NCI-H146 (cell line): ENCODE measurements at regions not wholly inside any gene's neighbourhood (a gene's known extent, or its start where the extent isn't known, plus 50 kb on each side); places are given as distances from the start of the nearest gene placed in this dataset.
A peak's percentile ranks its signal among the peaks of the same experiment; 100 is the strongest.

Experiments
- DNase-seq: peaks from one replicate; lab custom pipeline; 2025; lab: John Stamatoyannopoulos, UW

DNA sequence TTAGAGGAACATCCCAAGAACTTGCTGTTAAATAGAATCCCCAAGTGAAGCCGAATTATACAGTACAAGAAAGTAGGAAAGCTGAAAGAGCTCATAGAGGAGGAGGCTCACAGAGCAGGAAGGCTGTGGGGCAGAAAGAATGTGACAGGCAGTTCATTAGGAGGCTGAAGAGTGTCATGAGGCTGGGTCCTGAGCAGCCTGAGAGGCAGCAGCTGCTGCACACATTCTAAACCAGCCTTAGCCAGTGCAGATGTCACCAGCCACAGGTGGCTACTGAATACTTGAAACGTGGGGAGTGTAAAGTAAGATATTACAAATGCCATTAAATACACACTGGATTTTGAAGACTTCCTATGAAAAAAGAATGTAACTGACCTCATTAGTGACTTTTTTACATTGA, 490.2 kb upstream of the KLHL29 start:
- peak; percentile 26 for DNase-seq

DNA sequence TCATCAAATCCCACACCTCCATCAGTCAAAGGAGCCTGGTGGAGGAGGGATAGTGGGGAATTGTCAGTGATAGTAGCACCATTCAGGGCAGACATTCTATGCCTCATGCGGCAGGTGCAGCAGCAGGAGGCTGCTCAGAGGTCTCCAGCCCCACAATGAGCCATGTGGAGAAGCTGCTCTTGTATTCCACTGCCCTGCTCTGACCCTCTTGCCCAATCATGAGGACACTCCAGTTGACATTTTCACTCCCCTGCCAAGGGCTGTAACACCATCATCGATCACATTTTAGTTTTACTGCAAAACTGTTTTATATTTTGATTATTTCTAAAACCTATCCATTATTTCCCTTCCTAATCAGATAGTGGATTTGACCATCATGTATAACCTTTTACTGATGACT, 487.6 kb upstream of the KLHL29 start:
- peak; percentile 84 for DNase-seq

DNA sequence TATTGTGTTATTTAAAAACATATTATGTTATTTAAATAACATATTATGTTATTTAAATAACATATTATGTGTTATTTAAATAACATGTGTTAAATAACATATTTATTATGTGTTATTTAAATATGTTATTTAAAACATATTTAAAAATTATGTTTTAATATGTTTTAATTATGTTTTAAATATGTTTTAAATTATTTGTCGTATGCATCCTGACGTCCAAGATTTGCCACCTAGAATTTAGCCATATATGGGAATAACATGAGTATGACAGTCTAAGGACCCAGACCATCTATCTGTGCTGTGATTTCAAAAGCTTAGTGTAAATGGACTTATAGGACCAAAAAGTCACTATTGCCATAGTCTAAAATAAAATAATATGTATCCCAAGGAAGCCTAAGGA, 484.3 kb upstream of the KLHL29 start:
- no peak for DNase-seq

DNA sequence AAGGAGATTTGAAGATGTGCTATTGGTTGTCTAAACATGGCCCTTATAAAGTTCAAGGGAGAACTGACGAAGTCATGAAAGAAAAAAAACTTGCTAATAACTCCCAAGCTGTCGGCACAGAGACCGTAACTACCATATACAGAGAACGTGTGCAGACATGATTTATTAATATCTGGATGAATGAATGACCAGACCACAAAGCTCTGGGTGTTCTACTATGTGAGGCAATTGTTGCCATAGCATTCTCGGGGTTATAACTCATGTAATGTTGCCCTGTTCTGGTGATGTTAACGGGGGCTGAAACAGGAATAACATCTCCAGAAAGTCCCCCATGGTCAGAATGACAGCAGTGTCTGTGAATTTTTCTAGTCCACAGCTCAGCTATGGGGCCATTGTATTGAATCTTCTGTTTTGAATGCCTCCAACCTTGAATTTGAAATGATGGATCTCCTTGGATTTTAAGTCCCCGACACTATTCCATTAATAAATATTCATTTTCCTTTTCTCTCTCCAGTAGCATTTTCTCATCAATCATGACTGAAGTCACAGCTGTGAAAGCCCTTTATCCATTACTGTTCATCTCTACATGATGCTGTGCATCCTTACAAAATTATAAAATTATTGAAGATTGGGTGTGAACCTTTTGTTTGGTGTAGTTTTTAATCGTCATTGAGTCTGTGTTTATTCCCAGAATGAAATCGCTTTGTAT, 483.4 kb upstream of the KLHL29 start:
- no peak for DNase-seq

DNA sequence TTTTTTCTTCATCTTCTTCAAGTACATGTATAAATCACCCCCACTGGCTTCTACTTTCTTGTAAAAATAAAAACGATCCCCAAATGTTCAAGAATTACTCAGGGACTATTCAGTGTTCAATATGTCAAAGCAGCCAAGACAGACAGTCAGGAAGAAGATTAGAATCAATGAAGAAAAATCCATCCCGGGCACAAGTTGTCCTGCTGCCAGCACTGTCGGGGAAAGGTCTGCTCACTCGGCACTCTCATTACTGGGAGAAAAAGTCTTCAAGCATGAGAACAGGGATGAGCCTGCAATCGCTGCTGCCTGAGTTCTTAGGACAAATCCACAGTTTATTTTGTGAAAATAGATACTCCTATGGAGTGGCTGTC, 482.8 kb upstream of the KLHL29 start:
- DNase-seq, result no peak

DNA sequence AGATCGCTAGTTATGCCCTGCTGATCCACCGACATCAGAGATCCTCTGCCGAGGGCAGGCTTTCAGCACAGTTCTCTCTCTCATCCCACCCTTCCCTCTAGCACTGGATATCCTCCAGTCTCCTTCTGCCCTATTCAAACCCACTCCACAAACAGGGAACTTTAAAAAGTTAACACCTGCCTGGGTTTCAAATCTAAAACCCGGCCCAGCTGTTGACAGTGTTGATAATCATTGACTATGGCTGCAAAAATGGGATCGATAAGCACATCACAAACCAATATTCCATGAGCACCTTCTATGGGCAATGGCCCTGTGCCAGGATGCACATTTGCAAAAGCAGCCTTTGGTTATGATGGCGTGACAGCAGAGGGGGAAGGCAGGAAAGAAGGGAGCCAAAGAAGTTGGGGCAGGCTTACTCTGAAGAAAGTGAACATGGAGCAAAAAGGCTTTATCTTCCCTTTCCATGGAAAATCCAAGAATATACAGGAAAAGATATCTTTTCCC, 482.3 kb upstream of the KLHL29 start:
- DNase-seq, result no peak

DNA sequence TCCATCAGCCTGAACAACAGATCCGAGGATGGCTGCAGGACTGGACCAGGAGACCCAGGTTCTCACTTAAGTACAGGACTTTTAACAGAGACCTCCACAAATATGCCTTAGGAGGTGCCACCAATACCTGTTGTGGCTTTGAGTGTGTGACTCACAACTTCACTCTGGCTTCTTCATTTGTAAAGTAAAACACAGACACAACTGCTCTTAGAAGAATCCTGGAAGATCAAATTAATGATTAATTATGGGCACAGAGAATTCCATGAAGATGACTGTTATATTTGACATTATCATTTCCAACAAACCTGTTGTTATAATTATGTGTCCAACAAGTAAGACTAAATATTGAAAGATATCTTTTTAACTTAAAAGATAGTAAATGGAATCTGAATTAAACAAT, 481.4 kb upstream of the KLHL29 start:
- no peak for DNase-seq

DNA sequence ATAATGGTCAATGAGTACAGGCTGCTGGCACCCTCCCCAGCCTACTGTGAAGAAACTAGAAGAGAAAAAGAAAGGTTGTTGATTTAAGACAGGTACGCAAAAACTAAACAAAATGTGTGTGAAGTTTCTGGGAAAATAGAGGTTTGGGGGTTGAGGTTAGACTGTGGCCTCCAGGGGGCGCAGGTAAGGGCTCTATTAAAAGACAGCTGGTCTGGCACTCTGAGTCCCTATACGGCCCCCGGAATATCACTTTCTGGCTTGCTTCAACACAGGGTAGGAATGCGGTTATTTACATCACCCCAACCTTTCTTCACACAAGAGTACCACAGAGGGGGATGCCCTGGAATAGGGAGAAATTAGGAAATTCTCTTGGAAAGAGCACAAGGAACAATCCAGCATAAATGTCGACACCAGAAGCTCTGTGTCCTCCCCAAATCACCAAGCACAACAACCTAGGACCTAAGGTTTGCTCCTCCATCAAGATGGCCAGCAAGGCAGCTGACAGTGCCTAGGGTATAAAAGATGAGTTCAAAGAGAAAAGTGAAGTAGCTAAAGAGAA, 480.8 kb upstream of the KLHL29 start:
- peak; percentile 44 for DNase-seq

DNA sequence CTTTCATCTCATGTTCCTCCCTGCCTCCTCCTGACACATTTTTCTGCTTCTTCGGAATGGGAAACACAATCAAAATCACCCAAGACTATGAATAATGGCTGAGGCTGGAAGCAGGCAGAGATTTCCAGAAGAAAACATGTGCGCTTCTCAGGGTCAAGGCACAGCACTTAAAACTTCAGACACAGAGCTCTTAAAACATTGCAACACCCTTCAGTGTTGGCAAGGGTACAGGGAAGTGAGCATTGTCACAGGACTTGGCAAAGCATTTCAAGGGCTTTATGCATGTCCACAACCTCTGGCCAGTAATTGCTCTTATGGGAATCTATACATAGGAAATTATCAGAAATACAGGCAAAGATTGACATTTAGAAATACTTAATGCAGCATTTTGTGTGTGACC, 477.6 kb upstream of the KLHL29 start:
- DNase-seq, result no peak

DNA sequence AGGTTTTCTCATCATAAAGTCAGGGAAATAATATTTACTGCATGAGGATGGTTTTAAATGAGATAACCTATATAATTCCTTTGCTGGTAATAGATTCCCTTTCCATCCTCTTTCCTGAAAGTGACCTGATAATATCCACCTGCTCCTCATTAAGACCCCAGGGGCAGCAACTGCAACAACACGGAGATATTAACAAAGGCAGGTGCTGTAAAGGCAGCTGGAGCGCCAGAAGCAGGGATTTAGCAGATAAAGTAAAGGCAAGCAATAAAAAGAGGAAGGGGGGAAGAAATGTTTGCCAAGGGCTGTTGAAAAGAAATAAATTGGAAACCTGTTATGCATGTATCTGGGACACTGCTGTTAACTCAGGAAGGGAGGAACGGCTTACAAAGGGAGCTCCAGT, 472.6 kb upstream of the KLHL29 start:
- DNase-seq, result peak; percentile 93

DNA sequence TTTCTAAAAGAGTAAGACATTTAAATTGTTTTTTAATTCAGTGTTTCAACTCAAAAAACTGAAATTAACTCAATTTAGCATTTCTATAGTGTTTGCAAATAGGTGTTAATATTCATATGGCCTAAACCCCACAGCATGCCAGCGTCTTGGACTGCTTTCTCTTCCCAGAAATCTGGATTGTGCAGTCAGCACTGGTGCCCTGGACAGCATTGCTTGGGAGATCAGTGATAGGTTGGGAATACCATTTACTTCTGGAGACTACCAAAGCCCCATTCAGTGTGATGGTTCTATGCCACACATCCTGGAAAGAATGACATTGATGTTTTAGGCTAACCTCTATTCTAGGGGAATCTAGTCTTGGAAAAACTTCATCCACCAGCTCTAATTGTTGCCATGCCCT, 455.0 kb upstream of the KLHL29 start:
- DNase-seq, result no peak

DNA sequence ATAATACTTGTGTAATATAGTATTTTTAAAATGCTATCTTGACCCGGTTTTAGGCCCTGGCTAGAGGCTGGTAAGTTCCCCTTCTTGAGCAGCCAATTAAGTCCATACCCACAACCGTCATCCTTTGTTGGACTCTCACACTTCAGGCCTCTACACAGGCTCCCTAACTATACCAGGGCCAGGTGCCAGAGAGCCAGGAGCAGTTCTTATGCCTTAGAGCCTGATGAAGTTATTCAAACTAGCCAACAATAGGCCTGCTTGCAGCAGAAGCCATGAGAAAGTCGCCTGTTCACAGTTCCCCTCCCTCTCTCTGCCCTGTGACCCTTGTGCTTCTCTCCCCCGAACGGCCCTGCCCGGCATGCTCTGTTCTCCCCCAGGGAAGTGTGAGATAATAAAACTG, 454.2 kb upstream of the KLHL29 start:
- no peak for DNase-seq

DNA sequence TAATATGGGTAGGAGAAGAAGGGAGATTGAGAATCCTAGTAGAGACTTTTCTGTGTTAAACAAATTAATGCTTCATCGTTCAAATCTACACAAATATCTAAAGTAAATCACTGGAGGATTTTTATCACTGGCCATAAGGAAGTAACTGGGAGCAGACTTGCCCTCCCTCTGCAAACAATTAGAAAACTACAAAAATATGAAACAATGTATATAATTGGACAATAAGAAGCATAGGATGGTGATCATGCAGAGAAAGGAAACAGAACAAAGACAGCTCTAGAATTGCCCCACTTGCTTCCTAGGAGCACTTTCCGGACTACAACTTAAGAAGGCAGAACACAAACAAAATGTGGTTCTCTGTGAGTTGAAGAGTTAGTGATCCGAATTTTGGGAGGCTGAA, 452.7 kb upstream of the KLHL29 start:
- no peak for DNase-seq

DNA sequence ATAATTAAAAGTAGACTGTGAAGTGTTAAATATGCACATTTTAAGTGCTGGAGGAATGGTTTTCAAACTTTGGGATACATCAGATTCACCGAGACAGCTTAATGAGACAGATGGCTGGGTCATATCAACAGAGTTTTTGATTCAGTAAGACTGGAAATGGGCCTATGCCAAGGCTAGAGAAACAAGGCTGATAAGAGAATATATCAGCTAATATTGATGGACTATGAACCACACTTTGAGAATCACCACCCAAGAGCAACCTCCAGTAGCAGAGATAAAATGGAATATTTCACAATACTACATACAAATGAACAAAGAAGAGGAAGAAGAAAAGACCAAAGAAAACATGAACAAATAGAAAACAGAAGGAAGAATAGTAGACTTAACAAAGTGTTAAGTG, 450.2 kb upstream of the KLHL29 start:
- no peak for DNase-seq

DNA sequence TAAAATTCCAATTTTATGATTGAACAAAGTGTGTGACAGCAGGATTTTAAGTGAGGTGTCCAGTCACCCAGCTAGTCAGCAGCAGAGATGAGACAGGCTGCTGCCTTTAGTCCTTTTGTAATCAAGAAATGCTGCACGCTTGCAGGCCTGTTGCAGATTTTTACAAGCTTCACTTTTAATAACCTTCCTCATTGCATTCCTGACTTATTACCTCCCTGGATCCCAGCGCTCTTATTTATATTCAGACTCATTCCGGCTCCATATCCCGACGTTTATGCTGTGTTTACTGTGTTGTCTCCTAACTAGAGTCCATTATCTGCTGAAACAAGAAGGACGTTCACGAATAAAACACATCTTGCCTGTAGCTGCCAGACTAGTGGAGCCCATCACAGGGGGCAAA, 442.5 kb upstream of the KLHL29 start:
- DNase-seq, result no peak

DNA sequence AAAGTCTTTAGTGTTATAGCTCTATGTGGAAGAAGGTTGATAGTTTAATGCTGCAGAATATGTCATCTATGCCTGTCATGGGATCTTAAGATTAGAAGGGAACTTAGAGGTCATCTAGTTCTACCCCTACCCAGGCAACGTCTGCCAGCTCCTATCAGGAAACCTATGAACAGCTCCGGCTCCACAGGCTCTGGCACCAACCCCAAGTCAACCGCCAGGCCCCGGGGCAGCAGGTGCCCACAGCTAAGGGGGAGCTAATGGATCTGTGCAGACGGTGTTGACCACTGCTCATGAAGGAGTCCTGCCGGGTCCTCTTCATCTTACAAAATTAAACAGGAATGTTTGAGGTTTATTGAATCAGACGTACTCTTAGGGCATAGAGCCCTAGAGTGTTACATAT, 440.8 kb upstream of the KLHL29 start:
- DNase-seq, result no peak

DNA sequence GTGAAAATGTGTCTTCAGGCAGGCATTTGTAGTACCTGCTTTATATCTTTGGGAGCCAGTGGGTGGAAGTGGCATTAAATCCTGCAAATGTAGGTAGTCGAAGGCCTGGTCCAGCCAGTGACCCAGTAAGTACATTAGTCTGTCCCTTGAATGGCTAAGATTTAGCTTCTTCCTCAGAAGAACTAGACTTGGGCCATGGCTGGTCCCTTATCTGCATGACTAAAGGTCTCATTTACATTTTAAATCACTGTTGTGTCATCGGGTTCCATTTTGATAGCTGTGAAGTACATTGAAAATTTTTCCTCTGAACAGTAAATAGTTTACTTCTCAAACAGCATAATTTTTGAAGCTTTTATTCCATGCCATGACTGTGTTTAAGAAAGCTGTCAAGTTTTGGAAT, 438.4 kb upstream of the KLHL29 start:
- DNase-seq, result no peak

DNA sequence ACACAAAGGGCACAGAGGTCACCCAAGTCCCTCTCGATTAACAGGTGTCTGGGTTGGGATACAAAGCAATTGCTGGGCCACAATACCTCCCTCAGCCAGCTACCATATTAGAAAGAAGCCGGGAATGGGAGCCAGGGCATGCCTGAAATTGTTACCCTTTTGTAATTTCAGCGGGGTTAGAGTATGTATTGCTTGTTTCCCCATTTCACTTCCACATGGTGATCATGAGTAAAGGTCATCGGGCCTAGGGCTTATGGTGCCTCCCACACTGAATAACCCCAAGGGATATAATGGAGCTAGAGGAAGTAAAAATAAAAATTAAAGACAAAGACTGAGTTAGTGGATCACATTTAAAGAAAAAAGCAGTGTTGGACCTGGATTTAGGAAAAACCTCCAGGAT, 437.2 kb upstream of the KLHL29 start:
- DNase-seq, result no peak

DNA sequence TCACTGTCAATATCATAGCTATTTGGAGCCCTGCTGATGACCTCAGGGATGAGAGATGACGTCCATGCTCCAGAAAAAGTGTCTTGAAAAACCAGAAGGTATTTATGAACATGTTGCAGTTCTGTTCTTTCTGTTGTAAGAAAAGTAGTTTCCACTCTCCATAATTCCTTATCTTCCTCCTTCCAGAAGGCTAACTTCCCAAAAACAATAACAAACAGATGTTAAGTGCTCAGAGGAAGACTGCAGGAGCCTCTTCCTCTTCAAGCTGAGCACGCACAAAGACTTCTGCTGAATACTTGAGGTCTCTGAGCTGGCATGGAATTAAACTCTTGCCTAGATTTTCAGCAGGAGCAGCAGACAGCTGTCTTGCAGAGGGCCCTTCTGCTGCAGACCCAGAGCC, 434.5 kb upstream of the KLHL29 start:
- no peak for DNase-seq

DNA sequence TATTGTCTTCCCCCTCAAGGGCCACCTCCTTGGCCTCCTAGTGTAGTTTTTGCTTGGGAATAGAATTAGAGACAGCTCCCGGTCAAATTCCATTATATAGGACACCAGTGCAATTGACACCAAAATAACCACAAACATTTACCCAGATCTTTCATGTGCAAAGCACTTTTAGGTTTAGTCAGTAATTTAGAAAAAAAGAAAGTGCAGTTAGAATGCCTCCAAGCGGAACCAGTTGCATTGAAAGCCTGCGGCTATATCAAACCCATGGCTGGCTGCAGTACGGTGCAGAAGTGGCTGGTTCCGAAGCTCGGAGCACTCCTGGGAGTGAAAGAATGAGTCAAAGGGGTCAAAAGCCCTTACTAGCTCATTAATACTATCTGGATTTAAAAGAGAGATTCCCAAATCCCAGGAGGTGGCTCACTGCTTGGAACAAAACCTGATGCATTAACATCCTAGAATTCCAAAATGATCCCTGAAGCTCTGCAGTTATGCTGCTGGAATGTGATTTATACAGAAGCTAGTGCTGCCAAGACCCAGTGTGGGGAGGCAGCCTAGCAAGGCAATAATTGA, 432.2 kb upstream of the KLHL29 start:
- no peak for DNase-seq

DNA sequence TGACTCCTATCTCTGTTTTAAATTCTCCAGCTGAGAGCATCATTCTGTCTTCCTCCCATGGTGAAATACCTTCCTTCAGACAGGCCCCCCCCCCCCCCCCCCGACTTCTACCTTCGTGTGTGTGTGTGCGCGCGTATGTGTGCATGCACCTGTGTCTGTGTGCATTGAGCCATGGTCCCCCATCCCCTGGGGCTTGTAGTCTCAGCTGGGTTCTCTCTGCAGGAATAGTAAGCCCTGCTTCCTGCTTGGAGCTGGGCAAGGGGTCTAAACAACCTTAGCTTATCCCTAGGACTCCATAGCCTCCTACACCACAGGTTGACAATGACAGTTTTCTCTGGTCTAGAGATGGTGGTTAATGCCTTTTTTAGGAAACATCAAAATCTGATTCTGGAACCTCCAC, 427.5 kb upstream of the KLHL29 start:
- peak; percentile 62 for DNase-seq

DNA sequence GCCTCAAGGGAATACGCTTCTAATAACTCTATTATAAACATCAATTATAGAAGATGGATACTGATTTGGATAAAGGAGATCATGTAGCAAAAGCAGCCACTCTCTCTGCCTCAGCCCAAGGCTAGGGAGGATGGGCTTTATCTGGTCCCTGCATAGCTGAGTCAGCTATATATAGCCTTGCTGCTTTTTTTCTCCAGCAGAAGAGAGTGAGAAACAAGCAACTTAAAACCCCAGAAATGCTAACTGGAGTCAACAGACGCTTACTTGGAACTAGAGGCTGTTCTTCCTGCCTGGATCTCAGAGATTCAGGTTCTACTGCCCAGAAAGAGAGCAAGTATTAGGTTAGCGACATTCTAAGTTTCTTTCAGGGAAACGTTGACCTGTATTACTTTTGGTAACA, 426.7 kb upstream of the KLHL29 start:
- no peak for DNase-seq

DNA sequence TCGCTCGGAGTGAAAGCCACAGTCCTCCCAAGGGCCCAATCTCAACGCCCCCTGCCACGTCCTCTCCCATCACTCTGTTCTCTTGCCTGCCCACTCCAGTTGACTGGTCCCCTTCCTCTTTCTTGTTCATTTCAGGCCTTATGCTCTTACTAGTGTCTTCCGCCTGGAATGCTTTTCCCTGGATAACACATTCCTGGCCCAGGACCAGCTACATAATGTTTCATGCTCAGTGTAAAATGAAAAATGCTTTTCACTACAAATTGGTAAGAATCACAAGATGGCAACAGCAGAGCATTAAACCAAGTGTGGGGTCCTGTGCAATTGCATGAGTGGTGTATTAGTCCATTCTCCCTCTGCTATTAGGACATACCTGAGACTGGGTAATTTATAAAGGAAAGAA, 417.2 kb upstream of the KLHL29 start:
- DNase-seq, result no peak
